Right atrium auricular region (tissue), 2 donors: ENCODE measurements at regions not wholly inside any gene's neighbourhood (a gene's known extent, or its start where the extent isn't known, plus 50 kb on each side); places are given as distances from the start of the nearest gene placed in this dataset.
"Not testable (repeated sequence)": the region's sequence is repeated elsewhere in the genome, so short reads cannot be mapped to it uniquely, and the experiment has no call there.

Experiments used
- DNase-seq: peaks from one replicate; pipeline ENCODE4 v3.0.0-alpha.2; 2019; ENCODE audit warnings: low spot score
- H3K27ac ChIP-seq, 2 donors: fragments of 200-600 bp; sonication (generic); 1 replicate in 1 of 2; 2 replicates in 1 of 2; pipeline ENCODE4 v1.5.1; 2016 to 2019
- H3K27me3 ChIP-seq, 2 donors: fragments of 200-600 bp; sonication (generic); one replicate each; pipeline versions ENCODE4 v1.5.1 to v1.6.0; 2017 to 2019
- H3K36me3 ChIP-seq: fragments of 200-600 bp; sonication (generic); one replicate; pipeline ENCODE4 v1.5.1; 2016
- H3K4me1 ChIP-seq, 2 donors: fragments of 200-600 bp; sonication (generic); one replicate each; pipeline versions ENCODE4 v1.5.1 to v1.6.0; 2017 to 2019
- H3K4me3 ChIP-seq, 2 donors: fragments of 200-600 bp; sonication (generic); 1 replicate in 1 of 2; 2 replicates in 1 of 2; pipeline ENCODE4 v1.5.1; 2017 to 2019; ENCODE audit warnings: mild to moderate bottlenecking in 1 of 2, moderate library complexity in 1 of 2
- H3K9me3 ChIP-seq, 2 donors: fragments of 200-600 bp; sonication (generic); one replicate each; pipeline ENCODE4 v1.5.1; 2019
- TF ChIP-seq, protein P1 (sequence below), 2 donors: fragments of 200-600 bp; sonication (generic); IDR thresholded peaks; one replicate each; pipeline ENCODE4 v1.5.1; 2019; ENCODE audit warnings: antibody characterized with exemption in 2 of 2

DNA sequence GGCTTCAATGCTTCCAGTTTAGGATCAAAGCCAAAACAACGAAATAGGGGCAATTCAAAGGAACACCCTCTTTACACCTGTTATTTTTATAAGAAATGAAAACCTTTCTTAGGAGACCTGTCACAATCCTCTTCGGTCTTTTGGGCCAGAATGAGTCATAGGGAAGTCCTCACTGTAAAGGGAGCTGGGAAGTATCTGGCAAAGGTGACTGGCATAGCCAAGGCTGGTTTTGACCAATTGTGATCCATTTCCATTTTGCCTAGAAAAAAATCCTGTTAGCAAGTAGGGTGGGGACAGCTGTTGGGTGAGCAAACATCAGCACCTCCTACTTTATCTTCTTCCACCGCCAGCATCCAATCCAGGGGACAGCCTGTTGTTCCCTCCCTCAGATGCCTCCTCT lies 343.2 kb upstream of the SULF2 start:
- H3K9me3 ChIP-seq, result peaks cover 0 to 15% of the 10 kb centered on the region in 2 donors
- no peaks in the 10 kb centered on the region for H3K27me3 ChIP-seq
- DNase-seq, result no peak
- H3K27ac ChIP-seq, result no peak overlapping the region
- H3K36me3 ChIP-seq, result no peaks in the 10 kb centered on the region
- TF ChIP-seq, protein P1, sequence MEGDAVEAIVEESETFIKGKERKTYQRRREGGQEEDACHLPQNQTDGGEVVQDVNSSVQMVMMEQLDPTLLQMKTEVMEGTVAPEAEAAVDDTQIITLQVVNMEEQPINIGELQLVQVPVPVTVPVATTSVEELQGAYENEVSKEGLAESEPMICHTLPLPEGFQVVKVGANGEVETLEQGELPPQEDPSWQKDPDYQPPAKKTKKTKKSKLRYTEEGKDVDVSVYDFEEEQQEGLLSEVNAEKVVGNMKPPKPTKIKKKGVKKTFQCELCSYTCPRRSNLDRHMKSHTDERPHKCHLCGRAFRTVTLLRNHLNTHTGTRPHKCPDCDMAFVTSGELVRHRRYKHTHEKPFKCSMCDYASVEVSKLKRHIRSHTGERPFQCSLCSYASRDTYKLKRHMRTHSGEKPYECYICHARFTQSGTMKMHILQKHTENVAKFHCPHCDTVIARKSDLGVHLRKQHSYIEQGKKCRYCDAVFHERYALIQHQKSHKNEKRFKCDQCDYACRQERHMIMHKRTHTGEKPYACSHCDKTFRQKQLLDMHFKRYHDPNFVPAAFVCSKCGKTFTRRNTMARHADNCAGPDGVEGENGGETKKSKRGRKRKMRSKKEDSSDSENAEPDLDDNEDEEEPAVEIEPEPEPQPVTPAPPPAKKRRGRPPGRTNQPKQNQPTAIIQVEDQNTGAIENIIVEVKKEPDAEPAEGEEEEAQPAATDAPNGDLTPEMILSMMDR (IDR thresholded peaks at IDR 0.05), result no peak
- no peak overlapping the region for H3K4me3 ChIP-seq
- H3K4me1 ChIP-seq, result no peaks in the 10 kb centered on the region

DNA sequence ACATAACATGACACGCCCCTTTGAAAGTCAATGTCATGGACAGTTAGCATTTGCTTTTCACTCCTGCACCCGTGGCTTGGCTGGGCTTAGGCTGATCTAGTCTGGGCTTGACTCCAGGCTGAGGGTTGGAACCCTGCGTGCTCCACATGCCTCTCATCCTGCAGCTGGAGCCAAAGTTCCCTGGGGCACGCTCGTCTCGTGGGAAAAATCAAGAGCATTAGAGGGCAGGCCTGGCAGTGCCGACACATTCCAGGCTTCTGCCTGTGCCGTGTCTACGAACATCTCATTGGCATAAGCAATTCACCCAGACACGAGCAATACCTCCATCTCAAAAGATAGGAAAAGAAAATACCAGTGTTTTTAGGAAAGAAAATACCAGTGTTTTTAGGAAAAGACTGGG lies 342.7 kb upstream of the SULF2 start:
- H3K36me3 ChIP-seq, H3K27ac ChIP-seq, H3K27me3 ChIP-seq, H3K4me3 ChIP-seq, DNase-seq, H3K4me1 ChIP-seq: not testable (repeated sequence)
- H3K9me3 ChIP-seq, result peaks cover 0 to 11% of the 10 kb centered on the region in 2 donors

DNA sequence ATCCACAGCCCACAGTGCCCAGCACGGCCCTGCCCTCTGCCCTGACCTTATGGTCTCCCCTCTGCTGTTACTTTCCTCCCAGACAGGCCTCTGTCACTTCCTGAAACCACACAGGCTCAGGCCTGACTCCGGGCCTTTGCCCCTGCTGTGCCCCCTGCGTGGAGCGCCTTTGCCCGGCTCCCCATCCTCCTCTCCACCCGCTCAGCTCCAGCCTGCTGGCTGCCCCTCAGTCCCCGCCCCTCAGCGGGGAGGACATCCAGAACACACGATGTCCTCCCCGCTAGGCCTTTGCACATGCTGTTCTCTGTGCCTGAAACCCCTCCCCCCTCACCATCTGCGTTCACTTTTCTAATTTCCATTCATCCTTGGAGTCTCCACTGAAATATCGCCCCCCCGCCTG lies 341.9 kb upstream of the SULF2 start:
- H3K36me3 ChIP-seq, H3K4me1 ChIP-seq, H3K27ac ChIP-seq, H3K9me3 ChIP-seq, H3K27me3 ChIP-seq, H3K4me3 ChIP-seq, DNase-seq: not testable (repeated sequence)

DNA sequence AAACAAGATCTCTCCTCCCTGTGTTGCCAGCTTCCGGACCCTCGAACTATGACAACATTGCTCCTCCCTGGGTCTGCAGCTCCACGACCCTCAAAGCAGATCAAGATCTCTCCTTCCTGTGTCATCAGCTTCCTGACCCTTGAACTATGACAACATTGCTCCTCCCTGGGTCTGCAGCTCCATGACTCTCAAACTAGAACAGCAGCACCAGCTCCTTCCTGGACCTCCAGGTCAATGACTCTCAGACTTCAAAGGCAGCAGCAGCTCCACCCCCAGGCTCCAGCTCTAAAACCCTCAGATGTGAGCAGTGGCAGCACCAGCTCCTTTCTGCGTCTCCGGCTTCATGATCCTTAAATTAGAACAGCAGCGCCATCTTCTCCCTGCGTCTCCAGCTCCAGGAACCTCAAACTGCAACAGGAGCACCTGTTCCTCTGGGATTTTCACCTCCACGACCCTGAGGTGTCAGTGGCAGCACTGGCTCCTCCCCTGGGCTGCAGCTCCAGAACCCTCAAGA lies 341.0 kb upstream of the SULF2 start:
- TF ChIP-seq, protein P1 (IDR thresholded peaks at IDR 0.05), result no peak
- Histone ChIP-seq H3K9me3 (no peaks in the 10 kb centered on the region), H3K27ac (no peak overlapping the region), H3K4me3 (no peak overlapping the region), H3K36me3 (no peaks in the 10 kb centered on the region), H3K4me1 (no peaks in the 10 kb centered on the region), H3K27me3 (no peaks in the 10 kb centered on the region)
- no peak for DNase-seq

DNA sequence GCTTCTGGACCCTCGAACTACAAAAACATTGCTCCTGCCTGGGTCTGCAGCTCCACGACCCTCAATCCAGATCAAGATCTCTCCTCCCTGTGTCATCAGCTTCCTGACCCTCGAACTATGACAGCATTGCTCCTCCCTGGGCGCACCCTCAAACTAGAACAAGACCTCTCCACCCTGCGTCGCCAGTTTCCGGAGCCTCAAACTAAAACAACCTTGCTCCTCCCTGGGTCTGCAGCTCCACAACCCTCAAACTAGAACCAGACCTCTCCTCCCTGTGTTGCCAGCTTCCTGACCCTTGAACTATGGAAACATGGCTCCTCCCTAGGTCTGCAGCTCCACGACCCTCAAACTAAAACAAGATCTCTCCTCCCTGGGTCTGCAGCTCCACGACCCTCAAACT lies 339.7 kb upstream of the SULF2 start:
- no peaks in the 10 kb centered on the region for H3K27me3 ChIP-seq
- H3K27ac ChIP-seq, result no peak overlapping the region
- H3K4me1 ChIP-seq, result no peaks in the 10 kb centered on the region
- H3K4me3 ChIP-seq, result no peak overlapping the region
- no peaks in the 10 kb centered on the region for H3K36me3 ChIP-seq
- H3K9me3 ChIP-seq, result no peaks in the 10 kb centered on the region
- no peak for DNase-seq
- TF ChIP-seq, protein P1 (IDR thresholded peaks at IDR 0.05), result no peak

DNA sequence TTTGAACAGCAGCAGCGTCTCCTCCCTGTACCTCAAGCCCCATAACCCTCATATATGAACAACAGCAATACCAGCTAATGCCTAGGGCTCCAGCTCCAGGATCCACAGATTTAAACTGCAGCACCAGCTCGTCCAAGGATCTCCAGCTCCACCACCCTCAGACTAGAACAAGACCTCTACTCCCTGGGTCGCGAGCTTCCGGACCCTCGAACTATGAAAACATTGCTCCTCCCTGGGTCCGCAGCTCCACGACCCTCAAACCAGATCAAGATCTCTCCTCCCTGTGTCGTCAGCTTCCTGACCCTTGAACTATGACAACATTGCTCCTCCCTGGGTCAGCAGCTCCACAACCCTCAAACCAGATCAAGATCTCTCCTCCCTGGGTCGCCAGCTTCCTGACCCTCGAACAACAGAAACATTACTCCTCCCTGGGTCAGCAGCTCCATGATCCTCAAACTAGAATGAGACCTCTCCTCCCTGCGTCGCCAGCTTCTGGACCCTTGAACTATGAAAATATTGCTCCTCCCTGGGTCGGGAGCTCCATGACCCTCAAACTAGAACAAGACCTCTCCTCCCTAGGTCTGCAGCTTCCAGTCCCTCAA lies 339.0 kb upstream of the SULF2 start:
- Histone ChIP-seq H3K9me3 (no peaks in the 10 kb centered on the region), H3K27me3 (no peaks in the 10 kb centered on the region), H3K36me3 (no peaks in the 10 kb centered on the region), H3K4me3 (no peak overlapping the region), H3K27ac (no peak overlapping the region), H3K4me1 (no peaks in the 10 kb centered on the region)
- TF ChIP-seq, protein P1 (IDR thresholded peaks at IDR 0.05), result no peak
- no peak for DNase-seq

DNA sequence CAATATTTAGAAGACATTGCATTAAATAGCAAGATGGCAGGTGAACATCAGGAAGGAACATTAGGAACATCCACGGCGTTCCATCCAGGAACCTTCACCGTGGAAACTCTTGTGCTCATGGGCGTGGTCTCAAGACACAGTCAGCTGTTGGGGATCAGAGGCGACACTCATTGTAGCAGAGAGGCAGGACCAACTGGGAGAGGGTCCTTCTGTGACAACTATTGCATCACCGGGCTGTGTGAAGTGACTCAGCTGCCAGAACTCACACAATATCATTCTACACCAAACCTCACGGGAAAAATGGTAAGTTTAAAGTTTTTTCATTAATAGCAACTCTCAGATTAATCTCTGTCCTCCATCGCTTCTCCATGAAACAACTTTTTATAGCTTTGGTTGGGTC lies 334.8 kb upstream of the SULF2 start:
- H3K4me1 ChIP-seq, result no peaks in the 10 kb centered on the region
- H3K27me3 ChIP-seq, result no peaks in the 10 kb centered on the region
- TF ChIP-seq, protein P1 (IDR thresholded peaks at IDR 0.05), result no peak
- no peak overlapping the region for H3K4me3 ChIP-seq
- no peak overlapping the region for H3K27ac ChIP-seq
- H3K9me3 ChIP-seq, result no peaks in the 10 kb centered on the region
- DNase-seq, result no peak
- no peaks in the 10 kb centered on the region for H3K36me3 ChIP-seq

DNA sequence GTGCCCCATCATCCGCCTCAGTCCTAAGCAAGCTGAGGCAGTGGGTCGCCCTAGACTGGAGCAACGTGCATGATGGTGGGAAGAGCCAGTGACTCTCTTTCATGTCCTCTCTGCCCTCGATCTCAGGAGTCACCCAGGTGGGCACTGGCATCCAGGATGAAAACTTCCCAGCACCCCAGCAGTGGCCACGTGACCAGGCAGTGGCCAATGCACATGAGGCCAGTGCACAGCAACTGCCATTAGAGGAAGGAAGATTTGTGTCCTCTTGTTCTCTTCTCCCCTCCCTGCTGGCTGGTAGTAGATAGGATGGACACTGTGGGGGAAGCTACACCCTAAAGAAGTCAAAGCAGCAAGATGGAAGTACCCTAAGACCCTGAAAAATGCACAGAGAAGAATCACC lies 334.1 kb upstream of the SULF2 start:
- H3K27me3 ChIP-seq, H3K4me1 ChIP-seq: not testable (repeated sequence)

More for the DNA sequence above, 334.1 kb upstream of the SULF2 start:
- not testable (repeated sequence) for H3K4me3 ChIP-seq, DNase-seq, H3K27ac ChIP-seq, H3K36me3 ChIP-seq, H3K9me3 ChIP-seq
